HG03520 (cell line): ENCODE measurements at regions not wholly inside any gene's neighbourhood (a gene's known extent, or its start where the extent isn't known, plus 50 kb on each side); places are given as distances from the start of the nearest gene placed in this dataset.

Experiments
- ATAC-seq: cut with Tn5 transposase; IDR thresholded peaks from one replicate; pipeline ENCODE4 v1.9.1; 2021; ENCODE audit warnings: mild to moderate bottlenecking, moderate library complexity; ENCODE audit not compliant: unreplicated experiment

DNA sequence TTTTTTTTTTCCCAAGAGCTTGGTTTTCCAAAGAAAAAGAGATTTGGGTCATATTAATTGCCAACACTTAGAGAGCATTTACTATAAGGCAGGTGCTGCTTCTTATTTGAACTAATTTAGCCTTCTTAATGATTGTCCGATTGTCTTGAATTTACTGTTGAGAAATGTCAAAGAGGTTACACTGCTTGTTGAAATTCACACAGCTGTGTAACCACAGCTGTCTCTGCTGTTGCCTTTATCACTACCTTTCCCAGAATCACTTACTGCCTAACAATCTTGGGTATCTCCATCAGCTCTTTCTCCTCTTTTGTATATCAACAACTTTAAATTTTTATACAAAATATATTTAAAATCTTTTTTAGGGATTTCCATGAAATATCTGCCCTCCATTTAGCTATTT is 115.6 kb downstream of the UCHL5 start:
- no peak for ATAC-seq

DNA sequence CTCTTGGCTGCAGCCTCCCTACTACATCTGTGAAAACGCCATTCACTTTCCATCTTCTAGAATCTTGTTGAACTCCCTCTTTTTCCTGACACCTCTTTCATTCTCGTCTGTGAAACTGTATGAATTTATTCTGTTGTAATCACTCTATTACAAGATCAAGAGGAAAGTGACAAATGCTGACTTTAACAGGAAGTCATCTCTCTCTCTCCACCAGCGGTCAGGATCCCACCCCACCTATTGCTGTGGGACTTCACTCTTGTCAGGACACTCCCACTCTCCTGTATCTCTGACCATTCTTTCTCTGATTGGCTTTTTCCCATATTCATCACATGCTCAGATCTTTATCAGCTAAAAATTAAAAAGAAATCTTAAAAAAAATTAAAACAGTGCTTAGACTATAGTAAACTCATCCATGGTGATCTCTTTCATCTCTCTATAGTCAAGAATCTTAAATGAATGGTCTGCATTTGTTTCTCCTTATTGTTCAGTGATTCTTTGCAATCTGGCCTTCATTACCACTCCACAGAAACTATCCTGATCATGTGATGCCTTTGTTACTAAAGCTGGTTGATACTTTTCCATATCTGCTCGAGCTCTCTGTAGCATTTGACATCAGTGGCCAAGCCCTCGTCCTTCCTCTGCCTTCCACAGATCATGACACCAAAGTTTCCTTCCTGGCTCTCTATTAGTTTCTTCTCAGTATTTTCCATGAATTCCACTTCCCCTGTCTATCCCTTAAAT is 113.6 kb downstream of the UCHL5 start:
- ATAC-seq, result no peak

DNA sequence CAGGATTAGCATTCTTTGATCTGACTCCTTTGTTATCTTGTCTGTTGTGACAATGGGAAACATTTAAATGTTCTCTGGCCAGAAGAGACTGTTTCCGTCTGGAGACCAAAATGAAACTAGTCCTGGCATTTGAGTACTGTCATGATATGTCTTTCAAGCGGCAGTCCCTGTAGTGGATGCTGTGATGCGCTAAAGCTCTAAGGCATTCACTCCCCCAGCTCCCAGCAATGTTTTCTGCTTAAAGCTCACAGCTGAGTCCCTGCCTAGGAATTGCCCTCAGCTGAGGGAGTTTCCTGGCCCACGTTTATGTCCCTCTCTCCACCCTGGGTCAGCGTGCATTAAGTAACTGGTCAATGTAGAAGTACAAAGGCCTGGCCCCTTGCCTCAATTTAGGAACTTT is 109.4 kb downstream of the UCHL5 start:
- no peak for ATAC-seq

DNA sequence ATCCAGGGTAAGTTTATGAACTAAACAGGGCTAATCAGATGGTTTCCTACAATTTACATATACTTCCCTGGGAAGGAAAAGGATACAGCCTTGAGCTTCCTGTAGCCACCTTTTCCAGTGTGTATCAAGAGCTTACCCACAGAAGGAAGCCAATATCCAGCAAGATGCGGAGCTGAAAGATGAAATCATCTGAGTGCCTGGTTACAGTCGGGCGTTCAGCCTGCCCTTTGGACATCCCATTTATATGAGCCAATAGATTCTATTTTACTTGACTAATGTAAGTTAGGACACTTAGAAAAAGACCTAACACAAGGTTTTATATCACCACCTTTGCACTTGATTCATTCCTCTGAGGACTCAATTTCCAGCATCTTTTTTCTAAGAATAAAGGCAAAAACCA is 108.2 kb downstream of the UCHL5 start:
- ATAC-seq, result no peak

DNA sequence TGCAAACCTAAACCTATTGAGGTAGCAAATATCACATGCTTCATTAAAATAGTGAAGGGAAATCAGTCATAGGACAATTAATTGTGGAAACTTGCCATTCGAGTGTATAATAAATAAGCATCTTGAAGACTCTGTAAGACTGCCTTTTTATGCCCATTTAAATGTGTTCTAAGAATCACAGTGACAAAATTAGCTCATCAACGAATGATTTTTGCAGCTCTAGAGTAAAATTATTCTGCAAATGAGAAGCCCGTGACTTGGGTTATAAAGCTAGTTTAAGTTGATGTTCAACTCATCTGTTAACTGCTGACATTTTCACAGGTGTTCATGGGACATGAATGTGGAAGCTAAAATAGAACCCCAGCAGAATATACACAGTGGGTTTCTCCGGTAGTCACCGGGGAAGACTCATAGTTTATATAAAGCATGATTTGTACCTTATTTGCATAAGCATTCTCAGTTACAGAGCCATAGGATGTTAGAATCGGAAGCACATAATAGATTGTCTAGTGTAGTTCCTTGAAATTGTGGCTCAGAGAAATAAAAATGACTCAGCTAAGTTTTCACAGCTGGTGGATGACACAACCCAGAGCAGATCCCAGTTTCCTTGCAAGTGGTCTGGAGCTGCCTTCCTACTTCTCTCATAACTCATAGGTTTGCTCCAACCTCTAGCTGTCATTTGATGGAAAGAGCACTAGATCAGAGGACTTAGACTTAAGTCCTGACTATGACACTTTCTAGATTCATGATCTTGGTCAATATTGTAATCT is 107.3 kb downstream of the UCHL5 start:
- peak; percentile 99 for ATAC-seq

DNA sequence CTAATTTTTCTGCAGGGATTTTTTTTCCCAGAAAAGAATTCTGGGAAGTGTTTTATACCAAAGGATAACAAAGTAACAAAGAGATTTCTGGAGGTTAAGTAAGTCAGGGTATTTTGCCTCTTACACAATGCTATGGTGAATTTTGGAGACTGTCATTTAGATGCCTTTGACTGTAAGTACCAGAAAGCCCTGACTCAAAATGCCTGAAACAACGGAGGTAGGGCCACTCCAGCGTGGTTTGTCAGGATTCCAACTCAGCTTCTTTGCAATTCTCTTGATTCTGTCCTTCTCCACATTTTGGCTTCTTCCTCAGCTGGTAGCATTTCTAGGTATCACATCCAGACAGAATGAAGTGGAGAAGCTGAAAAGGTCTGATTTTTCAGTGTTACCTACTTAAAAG is 106.5 kb downstream of the UCHL5 start:
- ATAC-seq, result no peak

DNA sequence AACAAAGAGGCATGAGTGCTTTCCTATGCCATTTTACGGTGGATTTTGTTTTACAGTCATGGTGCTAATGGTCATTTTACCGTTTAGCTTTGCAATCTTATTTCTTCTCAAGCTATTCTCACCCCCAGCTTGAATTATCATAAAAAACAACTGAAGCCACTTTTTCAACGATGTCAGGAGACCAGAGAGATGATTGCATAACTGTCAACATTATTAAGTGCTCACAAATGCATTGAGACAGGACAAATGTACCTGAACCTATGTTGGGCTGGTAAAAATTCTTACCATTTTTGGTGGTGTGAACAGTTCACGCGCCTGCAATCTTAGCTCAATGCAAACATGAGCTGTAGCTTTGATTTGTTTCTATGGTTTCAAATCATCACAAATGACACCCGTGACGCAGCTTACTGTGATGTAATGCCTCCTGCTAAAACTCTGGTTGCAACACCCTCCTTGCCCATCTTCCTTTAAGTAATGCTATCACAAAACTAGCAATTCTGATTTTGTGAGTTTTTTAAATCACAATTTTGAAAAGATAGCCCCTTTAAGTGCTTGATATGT is 104.4 kb downstream of the UCHL5 start:
- ATAC-seq, result no peak

DNA sequence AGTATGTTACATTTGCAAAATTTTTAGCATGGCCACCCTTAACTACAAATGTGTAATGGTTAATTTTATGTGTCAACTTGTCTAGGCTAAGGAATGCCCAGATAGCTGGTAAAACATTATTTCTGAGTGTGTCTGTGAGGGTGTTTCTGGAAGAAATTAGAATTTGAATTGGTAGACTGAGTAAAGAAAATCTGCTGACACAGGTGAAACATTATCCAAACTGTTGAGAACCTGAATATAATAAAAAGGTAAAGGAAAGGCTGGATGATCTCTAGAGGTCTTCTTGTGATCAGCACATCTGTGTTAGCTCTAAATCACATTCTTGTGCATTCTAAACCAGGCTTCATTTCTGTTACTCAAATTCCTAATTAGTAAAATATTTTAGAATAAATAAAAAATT is 100.8 kb downstream of the UCHL5 start:
- no peak for ATAC-seq

DNA sequence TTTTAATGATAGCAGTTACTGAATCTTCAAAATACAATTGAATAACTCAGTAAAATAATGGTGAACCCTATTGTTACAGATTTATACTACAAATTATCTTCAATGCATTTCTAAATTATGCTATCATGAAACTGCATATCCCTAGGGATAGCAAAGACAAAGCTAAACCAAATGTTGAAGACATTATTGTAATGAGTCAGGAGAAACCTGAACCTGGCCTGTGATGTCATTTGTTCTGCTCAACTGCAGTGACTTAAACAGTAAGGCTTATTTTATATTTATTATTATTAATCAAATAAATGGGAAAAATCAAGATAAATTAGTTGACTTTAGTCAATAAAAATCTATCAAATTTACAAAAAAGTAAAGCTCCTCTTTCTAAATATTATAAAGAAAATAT is 100.3 kb downstream of the UCHL5 start:
- ATAC-seq, result no peak

DNA sequence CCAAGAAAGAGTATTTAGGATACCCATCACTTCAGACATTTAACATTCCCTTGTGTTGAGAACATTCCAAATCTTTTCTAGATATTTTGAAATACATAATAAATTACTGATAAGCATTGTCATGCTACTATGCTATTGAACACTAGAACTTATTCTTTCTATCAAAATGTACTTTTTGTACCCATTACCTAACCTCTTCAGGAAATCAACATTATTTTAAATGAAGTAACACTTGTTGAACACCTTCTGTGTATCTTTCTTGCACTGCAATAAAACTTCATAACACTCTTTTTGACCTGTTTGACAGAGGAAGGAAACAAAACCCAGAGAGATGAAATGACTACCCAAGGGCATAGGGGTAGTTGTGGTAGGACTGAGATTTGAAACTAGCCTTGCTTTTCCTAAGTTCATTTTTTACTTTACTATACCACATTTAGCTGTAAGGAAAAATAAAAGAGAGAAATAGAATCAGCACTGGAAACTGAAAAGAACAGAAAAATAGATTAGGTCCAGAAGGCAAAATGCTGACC is 99.4 kb downstream of the UCHL5 start:
- ATAC-seq, result peak; percentile 63
